GM12878 (cell line): ENCODE measurements at regions not wholly inside any gene's neighbourhood (a gene's known extent, or its start where the extent isn't known, plus 50 kb on each side); places are given as distances from the start of the nearest gene placed in this dataset.
A peak's percentile ranks its signal among the peaks of the same experiment; 100 is the strongest.

Experiments
- ATAC-seq: fragments of 200-7000 bp; cut with Tn5 transposase; 3 replicates; pipeline ENCODE4 v1.9.1; 2020; ENCODE audit warnings: mild to moderate bottlenecking, moderate library complexity
- BruUV-seq: library from RNA; stranded (reverse); fragments of 400-500 nt; replicated peaks from 2 replicates; lab custom pipeline; 2021; lab: Mats Ljungman, UMichigan
- CTCF ChIA-PET: fragments of 300-600 bp; sonication (Branson Sonifier 250); formaldehyde crosslinking; extraction: SDS; loops from one replicate; lab custom pipeline; 2021; ENCODE audit warnings: inconsistent platforms; lab: Yijun Ruan, JAX
- POLR2A ChIA-PET: fragments of 350-600 bp; formaldehyde crosslinking; extraction: SDS; loops from one replicate; lab custom pipeline; 2021; ENCODE audit warnings: inconsistent platforms; lab: Charles Lee
- RAD21 ChIA-PET: fragments of 300-600 bp; sonication (Branson Sonifier 250); formaldehyde crosslinking; loops from one replicate; lab custom pipeline; 2023; ENCODE audit warnings: antibody characterized with exemption; ENCODE audit not compliant: unreplicated experiment; lab: Charles Lee
- SMC1A ChIA-PET: fragments of 300-600 bp; sonication (Branson Sonifier 250); formaldehyde crosslinking; loops from one replicate; lab custom pipeline; 2023; ENCODE audit not compliant: unreplicated experiment, uncharacterized antibody; lab: Charles Lee
- DNase-seq: peaks from one replicate; pipeline ENCODE4 v3.0.0-alpha.2; 2011; ENCODE audit warnings: low read depth, low spot score
- FAIRE-seq: peaks from 3 replicates; lab custom pipeline; 2011; peaks lifted over from hg19 to GRCh38; lab: Jason Lieb, UNC
- H2AFZ ChIP-seq: 2 replicates; pipeline ENCODE4 v1.6.0; 2011; ENCODE audit warnings: low read depth, low read length, control low read depth; ENCODE audit not compliant: control insufficient read depth
- H3K27ac ChIP-seq: 2 replicates; pipeline ENCODE4 v1.5.1; 2011; ENCODE audit warnings: control low read depth; ENCODE audit not compliant: control insufficient read depth, insufficient read depth
- H3K27me3 ChIP-seq, 2 experiments: replicated peaks in 1 of 2; 2 replicates each; pipeline versions ENCODE4 v1.6.0 to v1.6.1; 2011; ENCODE audit warnings: low read length in 1 of 2; ENCODE audit not compliant: control insufficient read depth in 2 of 2, insufficient read depth in 2 of 2
- H3K36me3 ChIP-seq, 2 experiments: 2 replicates each; pipeline ENCODE4 v1.5.1; 2011; ENCODE audit warnings: low read length in 1 of 2; ENCODE audit not compliant: control insufficient read depth in 2 of 2, insufficient read depth in 2 of 2
- H3K4me1 ChIP-seq: 2 replicates; pipeline ENCODE4 v1.6.1; 2011; ENCODE audit warnings: mild to moderate bottlenecking, low read length, moderate library complexity, mixed read lengths; ENCODE audit not compliant: control insufficient read depth, insufficient read depth
- H3K4me2 ChIP-seq: 2 replicates; pipeline ENCODE4 v1.6.0; 2011; ENCODE audit warnings: control low read depth; ENCODE audit not compliant: control insufficient read depth, insufficient read depth
- H3K4me3 ChIP-seq: fragments of 200-600 bp; sonication (generic); 2 replicates; pipeline ENCODE4 v1.5.1; 2016
- H3K79me2 ChIP-seq: 2 replicates; pipeline ENCODE4 v1.6.0; 2011; ENCODE audit warnings: low read length; ENCODE audit not compliant: control insufficient read depth, insufficient read depth
- H3K9ac ChIP-seq: 2 replicates; pipeline ENCODE4 v1.8.0; 2011; ENCODE audit warnings: low read length, control low read depth, mixed read lengths; ENCODE audit not compliant: control insufficient read depth, insufficient read depth
- H3K9me3 ChIP-seq: replicated peaks from 3 replicates; pipeline ENCODE4 v1.5.1; 2011; ENCODE audit warnings: mild to moderate bottlenecking, low read length; ENCODE audit not compliant: control insufficient read depth, insufficient read depth
- H4K20me1 ChIP-seq: 2 replicates; pipeline ENCODE4 v1.6.0; 2011; ENCODE audit not compliant: control insufficient read depth, insufficient read depth
- BHLHE40 ChIP-seq, 2 experiments: fragments of 450-650 bp in 1 of 2; IDR thresholded peaks; 2 replicates each; pipeline ENCODE4 v1.6.1; 2011 to 2017; ENCODE audit warnings: low read depth in 2 of 2, borderline replicate concordance in 1 of 2, improper control_type of control experiment in 1 of 2, low read length in 1 of 2, mild to moderate bottlenecking in 1 of 2
- CTCF ChIP-seq, 3 experiments: IDR thresholded peaks in 2 of 3; conservative IDR thresholded peaks in 1 of 3; 2 replicates each; pipeline ENCODE4 v1.5.1; 2011; ENCODE audit warnings: low read depth in 3 of 3, low read length in 3 of 3, mild to moderate bottlenecking in 3 of 3, control low read depth in 2 of 3, moderate library complexity in 2 of 3, inconsistent platforms in 1 of 3, mixed read lengths in 1 of 3; ENCODE audit not compliant: control insufficient read depth in 2 of 3, insufficient read depth in 1 of 3; ENCODE audit errors: extremely low read depth in 1 of 3
- EP300 ChIP-seq, 2 experiments: fragments of 150-350 bp in 1 of 2; IDR thresholded peaks; 2 replicates each; pipeline ENCODE4 v1.6.1; 2011 to 2012; ENCODE audit warnings: low read depth in 2 of 2, low read length in 2 of 2, borderline replicate concordance in 1 of 2, improper control_type of control experiment in 1 of 2, inconsistent platforms in 1 of 2; ENCODE audit not compliant: control insufficient read depth in 1 of 2
- FOXM1 ChIP-seq: IDR thresholded peaks from 2 replicates; pipeline ENCODE4 v1.6.1; 2012; ENCODE audit warnings: low read depth, mild to moderate bottlenecking, inconsistent platforms, low read length, moderate library complexity
- IKZF1 ChIP-seq: fragments of 450-650 bp; conservative IDR thresholded peaks from 2 replicates; pipeline ENCODE4 v1.6.1; 2017; ENCODE audit warnings: antibody characterized with exemption, mild to moderate bottlenecking
- KLF5 ChIP-seq: fragments of 450-650 bp; IDR thresholded peaks from 2 replicates; pipeline ENCODE4 v1.6.1; 2014; ENCODE audit warnings: mild to moderate bottlenecking; ENCODE audit not compliant: partially characterized antibody
- PAX8 ChIP-seq: fragments of 450-650 bp; IDR thresholded peaks from 2 replicates; pipeline ENCODE4 v1.6.1; 2017; ENCODE audit warnings: mild to moderate bottlenecking, moderate library complexity
- ZZZ3 ChIP-seq: IDR thresholded peaks from 2 replicates; pipeline ENCODE4 v1.6.1; 2011; ENCODE audit warnings: low read depth; ENCODE audit not compliant: control insufficient read depth, insufficient read length
- WGBS: methylation state at CpG from one replicate; pipeline ENCODE4 v1.1.6; 2016; ENCODE audit warnings: low lambda C conversion rate; ENCODE audit not compliant: insufficient replicate concordance, insufficient coverage; ENCODE audit errors: missing lambda C conversion rate; 5-methylcytosine and 5-hydroxymethylcytosine counted together
- in situ Hi-C: fragments of 300-500 bp; cut with MboI; formaldehyde crosslinking; loops from 9 replicates; pipeline ENCODE4 v1.14.3; 2018; ENCODE audit warnings: mixed read lengths
- intact Hi-C: fragments of 100-400 bp; cut with micrococcal nuclease; formaldehyde crosslinking; loops from one replicate; pipeline ENCODE4 v1.14.2; 2022; ENCODE audit not compliant: unreplicated experiment
- TF ChIP-seq, protein P1 (sequence below): IDR thresholded peaks from 2 replicates; pipeline ENCODE4 v1.6.1; 2011; ENCODE audit warnings: mild to moderate bottlenecking, low read depth, low read length, moderate library complexity; ENCODE audit not compliant: insufficient replicate concordance

DNA sequence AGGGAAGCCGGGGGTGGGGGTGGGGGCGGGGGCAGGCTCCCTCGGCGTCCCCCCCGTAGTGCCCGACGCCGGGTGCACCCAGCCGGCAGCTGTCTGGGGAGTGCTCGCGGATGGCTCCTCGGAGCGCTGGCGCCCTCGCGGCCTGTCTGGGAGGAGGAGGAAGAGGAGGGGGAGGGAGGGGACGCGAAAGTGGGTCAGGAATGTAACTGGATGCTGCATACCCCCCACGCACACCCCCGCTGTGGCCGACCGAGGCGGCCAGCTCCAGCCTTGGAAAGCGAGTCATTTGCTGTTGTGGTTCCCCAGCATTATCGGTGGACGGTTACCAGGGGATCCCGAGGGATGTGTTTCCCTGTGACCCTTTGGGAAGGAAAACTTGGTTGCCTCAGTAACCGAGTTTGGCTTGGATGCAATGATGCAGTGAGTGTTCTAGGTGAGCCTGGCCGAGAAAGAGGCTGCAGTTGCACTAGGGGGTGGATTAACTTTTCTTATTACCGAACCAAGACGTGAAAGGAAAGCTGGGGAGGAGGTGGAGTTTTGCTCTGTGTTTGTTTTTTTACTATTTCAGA, 55.2 kb upstream of the RREB1 start:
- ChIA-PET CTCF (no interaction called here), SMC1A (no interaction called here), RAD21 (interaction anchor here (1.2 kb wide), 1 partner anchor 21 kb away, joined by 3 read pairs; no protein-coding TSS in a partner anchor)
- 16% methylated on average over 20 of the region's 31 CpGs for whole genome bisulfite sequencing
- DNase-seq (no peak), ATAC-seq (peak; percentile 29), FAIRE-seq (no peak)
- no peaks in the 10 kb centered on the region for H3K9me3 ChIP-seq
- H3K4me1 ChIP-seq, result peaks cover 5% of the 10 kb centered on the region
- H3K36me3 ChIP-seq, result no peaks in the 10 kb centered on the region
- peak overlapping the region; percentile 56; the same call in 1 of the 2 replicates for H3K4me3 ChIP-seq
- no peaks in the 10 kb centered on the region for H4K20me1 ChIP-seq
- no TSS peak for BruUV-seq
- no peaks in the 10 kb centered on the region for H3K79me2 ChIP-seq
- H3K27ac ChIP-seq, result no peak overlapping the region
- H3K9ac ChIP-seq, result no peak overlapping the region
- H3K27me3 ChIP-seq, result peaks cover 0 to 5% of the 10 kb centered on the region in 2 experiments; a peak in 3 of 4 replicates
- peak overlapping the region; percentile 100 for H3K4me2 ChIP-seq
- TF ChIP-seq IKZF1 (0 out of 2 replicates have a peak, but pooled peaks have one; percentile 10), FOXM1 (no peak)
- TF ChIP-seq, all 136 proteins: peak for 1
- POLR2A ChIA-PET, result interaction anchor here (0.6 kb wide), 1 partner anchor 315 kb away, joined by 3 read pairs; no protein-coding TSS in a partner anchor
- intact Hi-C loops, result no loop called here
- peak overlapping the region; percentile 56 for H2AFZ ChIP-seq
- in situ Hi-C loops, result no loop called here

- 49% methylated on average over 5 of the region's 5 CpGs for WGBS
- H3K4me1 ChIP-seq, result peaks cover 5% of the 10 kb centered on the region
- no peak for FAIRE-seq
- H4K20me1 ChIP-seq, result no peaks in the 10 kb centered on the region
- peak overlapping the region; percentile 56; the same call in 1 of the 2 replicates for H2AFZ ChIP-seq
- in situ Hi-C loops (no loop called here), intact Hi-C loops (no loop called here)
- no peaks in the 10 kb centered on the region for H3K9me3 ChIP-seq
- no peak overlapping the region for H3K9ac ChIP-seq
- no peak for DNase-seq
- H3K4me2 ChIP-seq, result no peak overlapping the region
- no peak for ATAC-seq
- SMC1A ChIA-PET, result interaction anchor here (0.8 kb wide), 1 partner anchor 17 kb away, joined by 3 read pairs; no protein-coding TSS in a partner anchor
- RAD21 ChIA-PET, result interaction anchor here (1.2 kb wide), 1 partner anchor 20 kb away, joined by 3 read pairs; no protein-coding TSS in a partner anchor
- POLR2A ChIA-PET, result interaction anchor here (0.6 to 1.3 kb wide), 2 partner anchors 17 to 314 kb away, joined by 3 read pairs; no protein-coding TSS in a partner anchor
- peaks cover 0 to 5% of the 10 kb centered on the region in 2 experiments; a peak in 3 of 4 replicates for H3K27me3 ChIP-seq
- no peak overlapping the region for H3K27ac ChIP-seq
- no TSS peak for BruUV-seq
- H3K4me3 ChIP-seq, result no peak overlapping the region
- H3K79me2 ChIP-seq, result no peaks in the 10 kb centered on the region
- no peaks in the 10 kb centered on the region for H3K36me3 ChIP-seq
- CTCF ChIA-PET, result interaction anchor here (1.0 kb wide), 1 partner anchor 9 kb away, joined by 3 read pairs; no protein-coding TSS in a partner anchor
- TF ChIP-seq, protein P1, sequence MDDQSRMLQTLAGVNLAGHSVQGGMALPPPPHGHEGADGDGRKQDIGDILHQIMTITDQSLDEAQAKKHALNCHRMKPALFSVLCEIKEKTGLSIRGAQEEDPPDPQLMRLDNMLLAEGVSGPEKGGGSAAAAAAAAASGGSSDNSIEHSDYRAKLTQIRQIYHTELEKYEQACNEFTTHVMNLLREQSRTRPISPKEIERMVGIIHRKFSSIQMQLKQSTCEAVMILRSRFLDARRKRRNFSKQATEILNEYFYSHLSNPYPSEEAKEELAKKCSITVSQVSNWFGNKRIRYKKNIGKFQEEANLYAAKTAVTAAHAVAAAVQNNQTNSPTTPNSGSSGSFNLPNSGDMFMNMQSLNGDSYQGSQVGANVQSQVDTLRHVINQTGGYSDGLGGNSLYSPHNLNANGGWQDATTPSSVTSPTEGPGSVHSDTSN, result no peak
- TF ChIP-seq KLF5 (no peak), PAX8 (no peak), EP300 (IDR thresholded peaks at IDR 0.05; ENCODE audit: borderline replicate concordance in 1 of 2, control insufficient read depth in 1 of 2, low read depth in 2 of 2, low read length in 2 of 2) (no peak), ZZZ3 (no peak), BHLHE40 (IDR thresholded peaks at IDR 0.05; ENCODE audit: borderline replicate concordance in 1 of 2, low read depth in 2 of 2, low read length in 1 of 2) (no peak), CTCF (IDR thresholded peaks at IDR 0.05 in 2 of 3, conservative IDR thresholded peaks at IDR 0.05 in 1 of 3; ENCODE audit: control insufficient read depth in 2 of 3, extremely low read depth in 1 of 3, insufficient read depth in 1 of 3, low read depth in 3 of 3, low read length in 3 of 3) (no peak)
Measured at GRCh38 chr6:7053125-7053774, 54.5 kb upstream of the RREB1 start.
